ENCODE measurements at regions not wholly inside any gene's neighbourhood (a gene's known extent, or its start where the extent isn't known, plus 50 kb on each side); places are given as distances from the start of the nearest gene placed in this dataset.

GRCh38 chr2:184031402-184032147, 566.8 kb upstream of the ZNF804A start:
- no peaks in the 10 kb centered on the region for H3K9me3 Mint-ChIP-seq
- Histone ChIP-seq H3K27ac (ENCODE audit: low read depth in 1 of 2, low read length in 2 of 2) (no peak overlapping the region), H3K9me3 (ENCODE audit: control insufficient read depth in 1 of 2, insufficient read depth in 1 of 2, low read length in 2 of 2) (no peaks in the 10 kb centered on the region), H3K27me3 (ENCODE audit: control insufficient read depth in 1 of 2, insufficient read depth in 2 of 2, low read length in 2 of 2) (no peaks in the 10 kb centered on the region), H3K36me3 (ENCODE audit: insufficient read depth, low read length) (no peaks in the 10 kb centered on the region), H3K4me3 (ENCODE audit: low read length) (no peak overlapping the region), H3K4me1 (ENCODE audit: insufficient read depth, low read length) (no peaks in the 10 kb centered on the region)
- DNase-seq: no peak
- no peaks in the 10 kb centered on the region for H3K27me3 Mint-ChIP-seq
- POLR2A ChIA-PET: no interaction called here
- TF ChIP-seq, protein P1, sequence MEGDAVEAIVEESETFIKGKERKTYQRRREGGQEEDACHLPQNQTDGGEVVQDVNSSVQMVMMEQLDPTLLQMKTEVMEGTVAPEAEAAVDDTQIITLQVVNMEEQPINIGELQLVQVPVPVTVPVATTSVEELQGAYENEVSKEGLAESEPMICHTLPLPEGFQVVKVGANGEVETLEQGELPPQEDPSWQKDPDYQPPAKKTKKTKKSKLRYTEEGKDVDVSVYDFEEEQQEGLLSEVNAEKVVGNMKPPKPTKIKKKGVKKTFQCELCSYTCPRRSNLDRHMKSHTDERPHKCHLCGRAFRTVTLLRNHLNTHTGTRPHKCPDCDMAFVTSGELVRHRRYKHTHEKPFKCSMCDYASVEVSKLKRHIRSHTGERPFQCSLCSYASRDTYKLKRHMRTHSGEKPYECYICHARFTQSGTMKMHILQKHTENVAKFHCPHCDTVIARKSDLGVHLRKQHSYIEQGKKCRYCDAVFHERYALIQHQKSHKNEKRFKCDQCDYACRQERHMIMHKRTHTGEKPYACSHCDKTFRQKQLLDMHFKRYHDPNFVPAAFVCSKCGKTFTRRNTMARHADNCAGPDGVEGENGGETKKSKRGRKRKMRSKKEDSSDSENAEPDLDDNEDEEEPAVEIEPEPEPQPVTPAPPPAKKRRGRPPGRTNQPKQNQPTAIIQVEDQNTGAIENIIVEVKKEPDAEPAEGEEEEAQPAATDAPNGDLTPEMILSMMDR (IDR thresholded peaks at IDR 0.05): no peak
- H3K36me3 Mint-ChIP-seq (ENCODE audit: low read depth): no peaks in the 10 kb centered on the region
- no peak for ATAC-seq (ENCODE audit: poor library complexity)
- no peaks in the 10 kb centered on the region for H3K4me1 Mint-ChIP-seq (ENCODE audit: low read depth)
- CTCF ChIA-PET: no interaction called here
- intact Hi-C loops (cut with DNase I, micrococcal nuclease): no loop called here
- H3K27ac Mint-ChIP-seq: no peak overlapping the region
- no peak overlapping the region for H3K4me3 Mint-ChIP-seq

DNA sequence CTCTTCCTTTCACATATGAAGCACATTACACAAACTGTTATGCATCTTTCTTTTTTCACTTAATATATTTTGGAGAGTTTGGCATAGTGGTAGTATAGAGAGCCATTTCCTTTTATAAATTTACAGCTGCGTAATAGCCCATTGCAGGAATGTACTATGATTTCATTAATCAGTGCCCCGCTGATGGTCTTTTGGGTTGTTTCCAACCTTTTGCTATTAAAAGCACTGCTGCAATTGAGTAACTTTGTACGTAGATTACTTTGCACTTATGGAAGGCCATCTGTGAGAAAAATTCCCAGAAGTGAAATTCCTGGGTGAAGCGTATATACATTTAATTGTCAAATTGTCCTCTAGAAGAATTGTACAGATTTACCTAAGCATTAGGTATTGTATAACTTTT, 565.3 kb upstream of the ZNF804A start:
- Histone ChIP-seq H3K27me3 (ENCODE audit: control insufficient read depth in 1 of 2, insufficient read depth in 2 of 2, low read length in 2 of 2) (no peaks in the 10 kb centered on the region), H3K4me3 (ENCODE audit: low read length) (no peak overlapping the region), H3K27ac (ENCODE audit: low read depth in 1 of 2, low read length in 2 of 2) (no peak overlapping the region), H3K9me3 (ENCODE audit: control insufficient read depth in 1 of 2, insufficient read depth in 1 of 2, low read length in 2 of 2) (no peaks in the 10 kb centered on the region), H3K4me1 (ENCODE audit: insufficient read depth, low read length) (no peaks in the 10 kb centered on the region), H3K36me3 (ENCODE audit: insufficient read depth, low read length) (no peaks in the 10 kb centered on the region)
- CTCF ChIA-PET: no interaction called here
- TF ChIP-seq, protein P1 (IDR thresholded peaks at IDR 0.05): no peak
- no peaks in the 10 kb centered on the region for H3K9me3 Mint-ChIP-seq
- no peaks in the 10 kb centered on the region for H3K36me3 Mint-ChIP-seq (ENCODE audit: low read depth)
- ATAC-seq (ENCODE audit: poor library complexity): no peak
- H3K4me1 Mint-ChIP-seq (ENCODE audit: low read depth): no peaks in the 10 kb centered on the region
- no peaks in the 10 kb centered on the region for H3K27me3 Mint-ChIP-seq
- POLR2A ChIA-PET: no interaction called here
- no peak overlapping the region for H3K27ac Mint-ChIP-seq
- H3K4me3 Mint-ChIP-seq: no peak overlapping the region
- intact Hi-C loops (cut with DNase I, micrococcal nuclease): no loop called here
- no peak for DNase-seq

GRCh38 chr2:184037273-184037672, 561.1 kb upstream of the ZNF804A start:
- ChIA-PET CTCF (no interaction called here), POLR2A (no interaction called here)
- H3K27me3 ChIP-seq (ENCODE audit: control insufficient read depth in 1 of 2, insufficient read depth in 2 of 2, low read length in 2 of 2): no peaks in the 10 kb centered on the region
- TF ChIP-seq, protein P1 (IDR thresholded peaks at IDR 0.05): no peak
- H3K9me3 ChIP-seq (ENCODE audit: control insufficient read depth in 1 of 2, insufficient read depth in 1 of 2, low read length in 2 of 2): peaks cover 0 to 5% of the 10 kb centered on the region in 2 experiments
- no peaks in the 10 kb centered on the region for H3K4me1 Mint-ChIP-seq (ENCODE audit: low read depth)
- no peaks in the 10 kb centered on the region for H3K9me3 Mint-ChIP-seq
- no peak for ATAC-seq (ENCODE audit: poor library complexity)
- H3K4me3 ChIP-seq (ENCODE audit: low read length): no peak overlapping the region
- intact Hi-C loops (cut with DNase I, micrococcal nuclease): no loop called here
- H3K27ac Mint-ChIP-seq: no peak overlapping the region
- H3K36me3 Mint-ChIP-seq (ENCODE audit: low read depth): no peaks in the 10 kb centered on the region
- no peaks in the 10 kb centered on the region for H3K4me1 ChIP-seq (ENCODE audit: insufficient read depth, low read length)
- DNase-seq: no peak
- no peak overlapping the region for H3K27ac ChIP-seq (ENCODE audit: low read depth in 1 of 2, low read length in 2 of 2)
- no peaks in the 10 kb centered on the region for H3K36me3 ChIP-seq (ENCODE audit: insufficient read depth, low read length)
- no peak overlapping the region for H3K4me3 Mint-ChIP-seq
- H3K27me3 Mint-ChIP-seq: no peaks in the 10 kb centered on the region
